WERI-Rb-1 (cell line): ENCODE measurements at regions not wholly inside any gene's neighbourhood (a gene's known extent, or its start where the extent isn't known, plus 50 kb on each side); places are given as distances from the start of the nearest gene placed in this dataset.
A peak's percentile ranks its signal among the peaks of the same experiment; 100 is the strongest.

Experiments
- DNase-seq: peaks from one replicate; pipeline ENCODE4 v3.0.0-alpha.2; 2020
- H3K27ac ChIP-seq: fragments of 250-450 bp; sonication (Bioruptor Pico); 2 replicates; pipeline ENCODE4 v1.5.1; 2020; ENCODE audit warnings: mild to moderate bottlenecking, moderate library complexity
- H3K27me3 ChIP-seq: fragments of 250-450 bp; sonication (Bioruptor Pico); 2 replicates; pipeline ENCODE4 v1.5.1; 2021; ENCODE audit warnings: mild to moderate bottlenecking, low read depth, moderate library complexity; ENCODE audit not compliant: insufficient read depth, severe bottlenecking
- H3K36me3 ChIP-seq: fragments of 250-450 bp; sonication (Bioruptor Pico); 2 replicates; pipeline ENCODE4 v1.5.1; 2020; ENCODE audit warnings: mild to moderate bottlenecking, moderate library complexity
- H3K4me3 ChIP-seq: 2 replicates; pipeline ENCODE4 v1.5.1; 2011; ENCODE audit warnings: low read depth, mild to moderate bottlenecking, control low read depth, low read length
- H3K9me3 ChIP-seq: fragments of 250-450 bp; sonication (Bioruptor Pico); 2 replicates; pipeline ENCODE4 v1.5.1; 2021; ENCODE audit warnings: mild to moderate bottlenecking, moderate library complexity; ENCODE audit not compliant: severe bottlenecking
- TF ChIP-seq, protein P1 (sequence below): IDR thresholded peaks from 2 replicates; pipeline ENCODE4 v1.5.1; 2011; ENCODE audit warnings: low read depth, mild to moderate bottlenecking, control low read depth, inconsistent platforms, low read length

DNA sequence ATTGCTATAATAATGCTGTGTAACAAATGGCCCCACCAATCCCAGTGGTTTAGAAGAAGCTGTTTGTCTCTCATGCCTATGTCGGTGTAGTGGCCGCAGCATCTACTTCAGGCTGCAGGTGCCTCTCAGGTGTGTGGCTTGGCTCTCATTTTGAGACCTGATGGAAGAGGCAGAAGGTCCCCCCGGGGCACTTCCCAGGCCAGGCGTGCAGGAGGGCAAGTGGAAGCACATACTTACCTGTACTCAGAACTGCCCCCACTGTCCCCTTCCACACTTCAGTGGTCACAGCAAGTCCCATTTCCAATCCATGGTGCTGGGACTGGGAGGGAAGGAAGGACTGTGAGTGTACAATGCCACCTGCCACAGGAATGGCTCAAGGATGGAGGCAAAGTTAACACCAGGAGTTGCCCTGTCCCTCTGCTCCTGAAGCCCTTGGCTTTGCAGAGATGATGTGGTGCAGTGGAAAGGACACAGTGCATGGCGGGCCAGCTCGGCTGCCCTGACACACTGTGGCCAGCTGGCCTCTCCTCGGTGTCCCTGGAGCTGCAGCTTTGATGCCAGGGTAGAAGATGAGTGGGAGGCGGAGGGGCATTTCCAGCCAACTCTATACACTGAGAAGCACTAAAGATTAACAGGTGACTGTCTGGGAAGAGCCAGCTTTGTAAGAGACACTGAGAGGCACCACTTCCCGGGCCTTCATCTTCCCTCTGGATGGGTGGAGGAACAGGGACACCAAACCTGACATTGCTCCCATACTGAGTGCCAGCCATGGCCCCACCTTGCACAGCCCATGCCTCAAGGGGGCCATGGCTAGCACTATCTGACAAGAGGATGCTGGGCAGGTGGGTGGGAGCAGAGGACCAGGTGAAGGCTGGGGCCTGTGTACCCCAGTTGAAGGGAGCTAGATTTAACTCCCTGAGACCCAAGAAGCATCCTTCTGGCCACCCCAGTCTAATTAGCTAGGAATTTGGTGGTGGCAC lies 105.9 kb downstream of the METRNL start:
- H3K4me3 ChIP-seq = no peak overlapping the region
- DNase-seq = peak; percentile 5
- TF ChIP-seq, protein P1, sequence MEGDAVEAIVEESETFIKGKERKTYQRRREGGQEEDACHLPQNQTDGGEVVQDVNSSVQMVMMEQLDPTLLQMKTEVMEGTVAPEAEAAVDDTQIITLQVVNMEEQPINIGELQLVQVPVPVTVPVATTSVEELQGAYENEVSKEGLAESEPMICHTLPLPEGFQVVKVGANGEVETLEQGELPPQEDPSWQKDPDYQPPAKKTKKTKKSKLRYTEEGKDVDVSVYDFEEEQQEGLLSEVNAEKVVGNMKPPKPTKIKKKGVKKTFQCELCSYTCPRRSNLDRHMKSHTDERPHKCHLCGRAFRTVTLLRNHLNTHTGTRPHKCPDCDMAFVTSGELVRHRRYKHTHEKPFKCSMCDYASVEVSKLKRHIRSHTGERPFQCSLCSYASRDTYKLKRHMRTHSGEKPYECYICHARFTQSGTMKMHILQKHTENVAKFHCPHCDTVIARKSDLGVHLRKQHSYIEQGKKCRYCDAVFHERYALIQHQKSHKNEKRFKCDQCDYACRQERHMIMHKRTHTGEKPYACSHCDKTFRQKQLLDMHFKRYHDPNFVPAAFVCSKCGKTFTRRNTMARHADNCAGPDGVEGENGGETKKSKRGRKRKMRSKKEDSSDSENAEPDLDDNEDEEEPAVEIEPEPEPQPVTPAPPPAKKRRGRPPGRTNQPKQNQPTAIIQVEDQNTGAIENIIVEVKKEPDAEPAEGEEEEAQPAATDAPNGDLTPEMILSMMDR = no peak
- H3K27ac ChIP-seq = no peak overlapping the region
- H3K36me3 ChIP-seq = no peaks in the 10 kb centered on the region
- no peaks in the 10 kb centered on the region for H3K27me3 ChIP-seq
- H3K9me3 ChIP-seq = peaks cover 7% of the 10 kb centered on the region

DNA sequence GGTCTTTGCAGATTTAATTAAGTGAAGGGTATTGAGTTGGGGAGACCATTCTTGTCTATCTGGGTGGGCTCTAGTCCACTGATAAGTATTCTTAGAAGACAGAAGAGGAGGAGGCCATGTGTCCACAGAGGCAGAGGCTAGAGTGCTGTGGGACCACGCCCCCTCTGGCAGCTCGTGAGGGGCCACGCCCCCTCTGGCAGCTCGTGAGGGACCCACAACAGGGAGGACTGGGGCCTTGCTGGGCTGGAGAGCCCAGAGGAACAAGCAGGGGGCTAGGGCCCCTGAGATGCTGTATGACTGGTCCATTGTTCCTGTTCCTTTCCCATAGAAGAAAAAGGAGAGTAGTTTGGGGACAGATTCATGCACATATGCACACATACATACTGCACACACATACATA lies 106.8 kb downstream of the METRNL start:
- H3K4me3 ChIP-seq = no peak overlapping the region
- DNase-seq = peak; percentile 23
- no peaks in the 10 kb centered on the region for H3K27me3 ChIP-seq
- no peaks in the 10 kb centered on the region for H3K36me3 ChIP-seq
- peaks cover 7% of the 10 kb centered on the region for H3K9me3 ChIP-seq
- TF ChIP-seq, protein P1 = no peak
- H3K27ac ChIP-seq = no peak overlapping the region

DNA sequence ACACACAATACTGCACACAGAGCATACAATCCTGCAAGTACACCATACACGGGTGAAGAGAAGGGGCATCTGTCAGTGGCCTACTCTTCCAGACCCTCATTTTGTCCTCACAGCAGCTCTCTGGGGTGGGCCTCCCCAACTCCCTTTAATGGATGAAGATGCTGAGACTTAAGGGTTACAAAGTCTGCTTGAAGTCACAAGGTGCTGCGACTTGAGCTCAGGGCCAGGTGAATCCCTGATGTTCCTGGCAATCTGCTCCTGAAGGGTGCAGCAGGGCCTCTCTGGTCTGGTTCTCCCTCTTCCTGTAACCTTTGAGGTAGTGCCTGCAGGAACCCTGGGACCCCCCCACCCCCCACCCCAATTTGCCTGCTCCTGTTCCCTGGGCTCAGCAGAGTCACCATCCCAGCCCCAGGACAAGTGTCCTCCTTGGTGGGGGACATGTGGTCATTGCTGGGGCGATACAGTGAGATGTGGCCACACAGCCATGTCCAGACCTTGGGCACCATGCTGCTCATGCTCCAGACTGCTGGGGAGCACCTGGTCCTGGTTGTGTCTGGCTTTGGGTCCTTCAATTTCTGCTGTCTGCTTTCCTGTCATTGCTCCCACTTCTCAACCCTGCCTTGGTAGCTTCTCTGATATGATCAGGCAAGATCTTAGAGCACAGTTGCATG lies 107.5 kb downstream of the METRNL start:
- no peaks in the 10 kb centered on the region for H3K36me3 ChIP-seq
- H3K9me3 ChIP-seq = peaks cover 7% of the 10 kb centered on the region
- DNase-seq = peak; percentile 3
- H3K27ac ChIP-seq = no peak overlapping the region
- TF ChIP-seq, protein P1 = no peak
- H3K4me3 ChIP-seq = no peak overlapping the region
- H3K27me3 ChIP-seq = no peaks in the 10 kb centered on the region

DNA sequence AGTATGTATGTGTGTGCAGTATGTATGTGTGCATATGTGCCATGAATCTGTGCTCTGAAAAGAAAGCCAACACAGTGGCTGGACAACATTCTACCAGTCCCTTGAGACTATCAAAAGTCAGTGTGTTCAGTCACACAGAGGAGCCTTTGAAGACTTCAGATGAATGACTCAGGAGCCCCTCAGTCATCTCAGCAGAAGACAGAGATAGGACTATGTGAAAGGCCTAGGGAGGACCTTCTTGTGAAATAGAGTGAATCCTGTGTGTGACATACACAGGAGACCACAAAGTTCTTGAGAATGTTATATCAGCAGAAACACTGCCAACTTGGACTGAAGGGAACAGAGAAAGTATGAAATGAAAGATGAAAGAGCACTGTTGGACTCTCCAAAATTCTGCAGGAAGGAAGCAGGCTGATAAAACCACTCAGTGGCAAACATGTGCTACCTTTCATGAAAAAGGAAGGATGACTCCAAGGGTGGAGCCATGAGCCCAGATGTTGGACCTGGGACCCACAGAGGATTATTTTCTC lies 108.4 kb downstream of the METRNL start:
- Histone ChIP-seq H3K36me3 (no peaks in the 10 kb centered on the region), H3K27ac (no peak overlapping the region), H3K4me3 (no peak overlapping the region), H3K27me3 (no peaks in the 10 kb centered on the region), H3K9me3 (peaks cover 7% of the 10 kb centered on the region)
- TF ChIP-seq, protein P1 = no peak
- DNase-seq = no peak

DNA sequence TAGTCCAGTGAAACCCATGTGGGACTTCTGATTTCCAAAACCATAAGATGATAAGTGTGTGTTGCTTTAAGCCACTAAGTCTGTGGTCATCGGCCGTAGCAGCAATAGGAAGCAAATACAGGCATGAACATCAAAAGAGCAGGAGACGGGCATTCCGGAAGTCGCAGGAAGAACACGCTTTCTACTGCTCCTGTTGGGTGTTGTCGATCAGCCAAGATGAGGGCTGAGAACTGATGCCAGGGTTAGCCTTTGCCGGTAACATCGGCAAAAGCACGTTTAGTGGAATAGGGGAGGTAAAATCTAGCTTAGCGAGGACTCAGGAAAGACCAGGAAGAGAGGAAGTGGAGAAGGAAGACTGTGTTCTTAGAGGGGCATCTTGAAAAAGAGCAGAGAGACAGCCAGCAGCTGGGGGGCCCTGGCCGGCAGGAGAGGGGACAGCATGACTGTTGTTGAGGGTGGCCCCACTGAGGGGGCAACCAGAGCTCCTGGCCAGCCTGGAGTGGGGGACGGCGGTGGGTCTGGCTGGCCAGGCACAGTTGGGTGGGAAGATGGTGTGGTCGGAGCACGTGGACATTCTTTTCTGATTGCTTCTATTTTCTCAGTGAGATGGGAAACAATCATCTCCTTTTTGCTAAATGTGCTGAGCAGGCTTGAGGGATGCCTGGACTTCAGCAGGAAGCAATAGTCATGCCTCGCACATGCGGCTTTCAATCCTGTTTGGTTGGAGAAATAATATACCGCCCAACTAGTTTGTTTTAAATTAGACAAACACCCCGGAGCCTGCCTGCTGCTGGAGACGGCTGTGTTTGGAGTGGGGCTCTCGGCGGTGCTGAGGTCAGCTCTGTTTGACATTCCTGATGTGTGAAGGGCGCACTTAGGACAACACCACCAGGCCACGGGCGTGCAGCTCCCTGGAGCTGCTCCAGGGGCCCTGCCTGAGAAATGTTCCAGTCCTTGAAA lies 109.9 kb downstream of the METRNL start:
- TF ChIP-seq, protein P1 = no peak
- Histone ChIP-seq H3K9me3 (peaks cover 11% of the 10 kb centered on the region), H3K27me3 (no peaks in the 10 kb centered on the region), H3K27ac (no peak overlapping the region), H3K36me3 (no peaks in the 10 kb centered on the region), H3K4me3 (no peak overlapping the region)
- DNase-seq = peak; percentile 5
